ENCODE measurements at regions not wholly inside any gene's neighbourhood (a gene's known extent, or its start where the extent isn't known, plus 50 kb on each side); places are given as distances from the start of the nearest gene placed in this dataset.
A peak's percentile ranks its signal among the peaks of the same experiment; 100 is the strongest.

DNA sequence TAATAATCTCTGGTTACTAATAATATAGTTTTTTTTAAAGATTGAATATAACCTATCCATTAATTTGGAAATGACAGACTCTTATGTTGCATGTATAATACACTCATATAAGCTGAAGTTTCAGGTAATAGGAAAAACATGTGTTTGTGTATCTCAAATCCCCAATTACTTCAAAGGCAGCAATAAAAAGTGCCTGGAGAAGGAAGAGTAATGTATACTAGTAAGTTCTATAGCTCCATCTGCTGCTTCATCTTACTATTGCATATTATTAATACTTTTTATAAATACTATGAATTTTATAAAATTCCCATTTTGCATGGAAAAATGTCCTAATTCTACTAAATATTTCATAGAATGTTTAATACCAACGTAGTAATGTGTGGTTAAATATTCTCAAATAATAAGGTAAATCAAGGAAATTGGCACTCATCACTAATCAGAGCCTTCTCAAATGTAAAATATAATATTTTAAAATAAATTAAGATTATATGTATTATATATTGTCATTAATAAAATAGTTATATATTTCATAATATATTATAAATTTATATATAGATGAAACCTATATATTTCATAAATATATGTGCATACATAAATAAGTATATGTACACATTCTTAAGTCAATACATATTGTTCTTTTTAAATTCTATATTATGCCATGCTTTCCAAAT, 311.9 kb downstream of the HGF start:
- TF ChIP-seq CTCF (optimal IDR thresholded peaks at IDR 0.05 in 1 of 3, IDR thresholded peaks at IDR 0.05 in 1 of 3, conservative IDR thresholded peaks at IDR 0.05 in 1 of 3; ENCODE audit: extremely low read depth in 1 of 3, insufficient read depth in 2 of 3, low read length in 3 of 3) (peak in 1 of 3 experiments; percentile 31), EZH2 (IDR thresholded peaks at IDR 0.05; ENCODE audit: low read length) (no peak)
